SK-N-DZ (cell line): ENCODE measurements at regions not wholly inside any gene's neighbourhood (a gene's known extent, or its start where the extent isn't known, plus 50 kb on each side); places are given as distances from the start of the nearest gene placed in this dataset.
A peak's percentile ranks its signal among the peaks of the same experiment; 100 is the strongest.

Experiments used
- DNase-seq: peaks from one replicate; pipeline ENCODE4 v3.0.0-alpha.2; 2015; ENCODE audit warnings: low spot score

DNA sequence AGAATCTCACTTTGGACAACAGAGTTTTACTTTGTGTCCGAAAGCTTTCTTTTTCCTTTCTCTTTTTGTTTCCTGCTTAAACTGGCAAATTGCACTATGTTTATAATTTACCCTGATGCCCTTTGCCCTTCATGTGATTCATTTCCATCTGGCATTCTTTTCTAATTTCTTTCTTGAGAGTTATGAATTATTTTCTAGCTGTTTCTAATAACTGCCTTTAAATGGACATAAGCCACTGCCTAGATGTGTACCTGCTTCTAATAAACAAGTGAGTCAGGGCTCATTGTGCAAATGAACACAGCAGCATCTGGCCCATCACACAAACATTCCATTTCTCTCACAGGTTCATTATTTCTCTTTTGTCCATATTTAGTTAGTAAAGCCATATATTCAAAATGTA is 242.3 kb upstream of the GPRIN3 start:
- DNase-seq: no peak

DNA sequence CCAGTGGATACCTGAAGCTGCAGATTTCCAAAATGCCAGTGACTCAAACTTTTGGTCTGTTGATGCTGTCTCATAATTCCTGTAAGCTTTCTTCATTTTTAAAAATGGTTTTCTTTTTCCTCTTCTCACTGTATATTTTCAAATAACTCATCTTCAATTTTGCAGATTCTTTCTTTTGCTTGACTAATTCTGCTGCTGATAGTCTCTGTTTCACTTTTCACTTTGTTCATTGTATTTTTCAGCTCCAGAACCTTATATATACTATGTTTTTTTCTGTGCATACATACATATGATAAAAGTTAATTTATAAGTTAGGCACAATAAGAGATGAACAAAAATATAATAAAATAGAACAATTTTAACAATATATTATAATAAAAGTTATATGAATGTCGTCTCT is 237.7 kb upstream of the GPRIN3 start:
- DNase-seq: no peak

DNA sequence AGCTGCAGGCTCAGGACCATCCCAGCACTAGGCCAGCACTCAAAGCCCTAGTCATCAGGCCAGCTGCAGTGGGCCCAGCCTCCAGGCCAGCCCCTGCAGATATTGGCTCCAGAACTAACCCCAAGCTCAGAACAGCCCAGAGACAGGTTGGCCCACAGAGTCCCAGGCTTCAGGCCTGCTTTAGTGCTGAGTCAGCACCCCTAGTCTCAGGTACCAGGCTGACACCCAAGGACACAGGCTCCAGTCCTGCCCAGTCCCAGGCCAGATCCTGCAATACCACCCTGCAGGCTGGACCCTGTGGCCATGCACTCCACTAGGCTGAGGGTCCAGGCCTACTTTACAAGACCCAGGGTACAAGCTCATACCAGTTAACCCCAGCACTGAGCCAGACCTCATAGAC is 234.4 kb upstream of the GPRIN3 start:
- DNase-seq: no peak

DNA sequence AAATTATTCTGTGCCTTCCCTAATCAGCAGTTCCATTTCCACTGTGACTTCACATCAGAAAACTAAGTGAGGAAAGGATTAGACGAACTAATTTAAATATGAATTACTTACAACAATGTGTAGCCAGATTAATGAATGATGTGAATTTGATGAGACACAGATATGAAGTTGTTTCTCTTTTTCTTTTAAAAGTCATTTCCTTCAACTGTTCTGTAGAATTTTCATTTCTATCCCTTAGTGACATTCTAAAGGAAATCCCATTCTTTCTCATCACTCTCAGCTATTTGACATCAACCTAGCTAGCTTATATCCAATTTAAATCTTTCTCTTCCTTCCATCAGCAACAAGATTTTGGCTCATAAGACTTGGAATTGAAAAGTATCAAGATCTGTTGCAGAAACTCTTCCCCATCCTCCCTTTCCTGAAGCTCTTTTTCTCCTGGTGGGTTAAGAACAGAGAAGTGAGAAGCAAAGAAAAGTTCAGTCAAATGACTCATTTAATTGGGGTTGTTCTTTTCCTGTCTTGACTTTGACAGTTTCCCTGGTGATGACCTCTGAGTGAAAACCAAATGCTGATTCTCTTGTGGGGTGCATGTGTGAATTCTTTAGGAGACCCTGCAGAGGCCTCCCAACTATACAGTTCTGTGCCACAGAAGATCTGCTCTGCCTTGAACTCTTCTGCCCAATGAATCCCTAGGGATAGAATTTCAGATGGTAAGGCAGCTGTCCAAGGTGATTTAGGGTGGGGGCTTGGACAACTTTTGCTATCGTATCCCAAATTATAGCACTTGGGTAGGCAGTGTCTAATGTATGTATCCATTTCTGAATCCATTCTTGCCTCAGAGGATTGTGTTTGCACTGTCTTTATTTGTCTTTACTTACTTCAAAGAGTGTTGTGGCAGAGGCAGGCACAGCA is 232.5 kb upstream of the GPRIN3 start:
- DNase-seq: no peak

DNA sequence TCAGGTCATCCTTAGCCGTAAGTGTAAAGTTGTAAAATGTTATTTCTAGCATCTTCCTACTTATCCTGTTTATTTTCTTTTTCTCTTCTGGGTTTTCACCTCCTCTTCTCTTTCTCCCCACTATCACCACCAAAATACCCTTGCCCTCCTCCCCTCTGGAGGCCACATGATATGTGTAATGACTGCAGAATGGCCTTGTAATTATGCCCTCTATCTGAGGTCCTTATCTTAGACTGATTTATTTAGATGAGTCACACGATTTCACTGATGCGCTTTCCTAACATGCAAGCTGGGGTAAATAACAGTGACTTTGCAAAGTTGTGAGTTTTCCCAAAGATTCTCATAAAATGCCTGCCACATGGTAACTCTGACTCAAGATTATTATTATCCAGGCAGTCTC is 231.8 kb upstream of the GPRIN3 start:
- DNase-seq: no peak

DNA sequence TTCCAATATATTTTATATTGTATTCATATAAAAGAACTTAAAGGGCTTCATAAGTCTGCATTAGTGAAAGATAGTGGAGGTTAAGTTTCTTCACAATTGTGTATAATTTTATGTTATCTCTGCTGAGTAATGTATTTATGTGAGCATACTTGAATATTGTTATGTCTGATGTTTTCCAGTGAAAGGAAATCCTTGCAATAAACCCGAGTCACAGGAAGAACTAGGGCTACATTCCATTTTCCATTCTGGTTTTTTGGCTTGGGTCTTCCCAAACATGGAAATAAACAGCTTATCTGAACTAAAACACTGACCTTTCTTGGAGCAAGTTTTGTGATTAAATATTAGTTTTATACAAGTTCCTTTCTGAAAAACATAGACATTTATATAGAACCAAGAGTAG is 231.3 kb upstream of the GPRIN3 start:
- no peak for DNase-seq

DNA sequence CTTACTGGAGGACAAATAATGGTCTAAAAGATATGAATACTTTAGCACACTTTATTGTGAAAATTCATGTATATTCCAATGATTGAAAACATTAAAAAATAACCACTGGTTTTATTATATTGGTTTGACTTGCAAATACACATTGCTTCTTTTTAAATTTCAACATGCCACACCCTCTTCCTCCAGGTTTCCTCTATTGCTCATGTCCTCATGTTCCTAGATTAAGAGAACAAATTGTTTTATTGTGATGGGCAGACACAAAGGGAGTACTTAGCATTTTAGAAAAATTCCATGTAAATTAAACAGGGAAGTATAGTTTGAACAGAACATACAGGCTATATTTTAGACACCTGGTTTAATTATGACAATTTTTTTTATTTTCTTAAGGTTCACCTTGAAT is 230.6 kb upstream of the GPRIN3 start:
- no peak for DNase-seq

DNA sequence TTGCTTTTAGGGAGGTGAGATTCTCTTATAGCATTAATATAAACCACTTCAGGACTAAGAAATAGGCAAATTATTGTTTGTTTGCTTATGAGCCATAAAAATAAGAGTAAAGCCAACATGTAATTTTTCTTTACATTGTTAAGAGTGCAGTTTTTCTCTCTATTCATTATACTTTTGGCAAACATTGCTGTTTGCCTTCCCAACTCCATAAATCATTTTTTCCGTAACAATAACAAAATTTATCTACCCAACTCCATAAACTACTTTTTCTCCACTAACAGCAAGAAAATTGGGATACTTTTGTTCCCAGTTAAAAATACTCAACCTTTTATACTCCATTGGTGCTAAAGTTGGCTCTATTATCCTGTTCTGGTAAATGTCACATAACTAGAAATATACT is 229.7 kb upstream of the GPRIN3 start:
- DNase-seq: no peak

DNA sequence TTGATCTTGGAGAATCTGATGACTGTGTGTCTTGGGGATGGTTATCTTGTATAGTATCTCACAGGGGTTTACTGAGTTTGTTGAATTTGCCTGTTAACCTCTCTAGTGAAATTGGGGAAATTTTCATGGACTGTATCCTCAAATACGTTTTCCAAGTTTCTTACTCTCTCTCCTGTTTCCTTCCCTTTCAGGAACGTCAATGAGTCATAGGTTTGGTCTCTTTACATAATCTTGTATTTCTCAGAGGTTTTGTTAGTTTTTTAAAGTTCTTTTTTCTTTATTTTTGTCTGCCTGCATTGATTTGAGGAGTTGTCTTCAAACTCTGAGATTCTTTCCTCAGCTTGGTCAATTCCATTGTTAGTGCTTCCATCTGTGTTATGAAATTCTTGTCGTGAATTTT is 227.7 kb upstream of the GPRIN3 start:
- no peak for DNase-seq

DNA sequence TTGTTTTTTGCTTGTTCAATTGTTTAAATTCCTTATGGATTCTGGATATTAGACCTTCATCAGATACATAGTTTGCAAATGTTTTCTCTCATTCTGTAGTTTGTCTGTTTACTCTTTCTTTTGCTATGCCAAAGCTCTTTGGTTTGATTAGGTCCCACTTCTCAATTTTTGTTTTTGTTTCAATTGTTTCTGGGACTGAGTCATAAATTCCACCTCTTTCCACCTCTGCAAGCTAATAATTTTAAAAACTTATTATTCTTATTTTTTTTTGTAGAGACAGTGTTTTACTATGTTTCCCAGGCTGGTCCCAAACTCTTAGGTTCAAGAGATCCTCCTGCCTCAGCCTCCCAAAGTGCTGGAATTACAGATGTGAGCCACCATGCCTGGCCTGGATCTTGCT is 226.8 kb upstream of the GPRIN3 start:
- no peak for DNase-seq

DNA sequence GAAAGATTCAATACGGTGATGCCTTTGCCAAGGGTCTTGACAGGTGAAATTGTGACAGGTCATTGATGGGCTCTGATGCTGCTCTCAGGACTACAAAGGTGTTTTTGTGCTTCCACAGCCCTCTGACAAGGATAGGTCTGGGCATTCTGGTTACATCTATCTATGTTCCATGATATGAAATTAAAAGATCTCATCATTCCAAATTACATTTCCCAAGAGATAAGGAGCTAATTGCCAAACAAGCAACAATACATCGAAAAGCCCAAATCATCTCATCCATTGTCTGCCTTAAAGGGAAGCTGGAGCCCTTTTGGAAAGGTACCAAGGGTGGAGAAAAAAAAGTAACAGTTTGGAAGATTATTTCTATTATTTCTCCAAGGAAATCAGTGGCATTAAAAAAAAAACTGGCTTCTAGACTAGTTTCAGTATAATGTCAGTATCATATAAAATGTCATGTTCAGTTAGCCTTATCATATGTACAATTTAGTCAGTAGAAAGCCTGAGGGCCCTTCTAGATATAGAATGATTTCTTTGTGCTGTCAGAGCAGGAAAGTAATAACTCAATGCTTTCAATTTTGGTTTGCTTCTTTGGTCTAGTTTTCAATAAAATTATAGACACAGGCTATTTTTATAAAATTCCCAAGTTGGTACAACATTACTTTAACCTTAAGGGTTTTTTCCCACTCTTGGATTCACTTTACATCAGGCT is 224.5 kb upstream of the GPRIN3 start:
- DNase-seq: peak; percentile 39

DNA sequence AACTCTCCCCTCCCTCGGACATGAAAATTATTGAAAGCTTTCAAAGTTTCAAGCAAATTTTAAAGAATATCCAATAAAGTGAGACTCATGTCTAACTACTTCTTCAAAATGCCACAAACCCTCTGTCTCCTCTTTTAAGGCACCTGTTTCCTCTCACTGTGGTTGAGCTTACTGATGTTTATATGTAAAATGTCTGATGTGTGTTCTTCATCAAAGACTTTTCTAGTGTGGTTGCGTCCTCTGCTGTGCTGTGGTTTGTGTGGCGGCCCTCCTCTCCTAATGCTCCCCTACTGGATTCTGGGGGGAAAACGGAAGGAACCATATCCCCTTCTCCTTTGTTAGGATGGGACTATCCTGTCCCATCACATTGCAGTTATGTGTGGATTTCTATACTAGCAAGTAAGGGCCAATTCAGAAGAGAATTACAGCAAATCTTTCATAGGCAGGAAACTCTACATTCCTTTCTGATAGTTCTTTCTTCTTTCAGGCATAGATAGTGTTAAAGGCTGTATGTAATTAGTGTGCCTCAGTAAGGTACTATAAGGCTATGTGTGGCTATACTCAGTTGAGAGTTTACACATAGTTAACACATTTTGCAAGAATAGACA is 221.0 kb upstream of the GPRIN3 start:
- no peak for DNase-seq

DNA sequence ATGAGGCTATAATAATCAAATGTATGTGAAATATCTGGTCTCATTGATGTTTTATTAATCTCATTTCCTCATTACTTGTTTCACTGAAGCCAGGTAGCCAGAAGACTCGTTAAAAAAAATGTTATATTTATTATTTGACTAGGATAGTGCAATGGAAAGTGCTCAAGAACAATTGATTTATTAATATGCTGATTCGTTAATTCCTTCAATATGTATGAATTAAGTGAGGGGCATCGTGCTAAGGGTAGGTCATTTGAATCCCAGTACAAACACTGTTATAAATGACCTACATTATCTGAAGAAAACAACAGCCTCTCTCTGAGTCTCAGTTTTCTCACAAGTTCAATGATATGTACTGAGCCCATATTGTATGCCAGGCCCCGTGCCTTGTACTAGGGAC is 214.2 kb upstream of the GPRIN3 start:
- no peak for DNase-seq

DNA sequence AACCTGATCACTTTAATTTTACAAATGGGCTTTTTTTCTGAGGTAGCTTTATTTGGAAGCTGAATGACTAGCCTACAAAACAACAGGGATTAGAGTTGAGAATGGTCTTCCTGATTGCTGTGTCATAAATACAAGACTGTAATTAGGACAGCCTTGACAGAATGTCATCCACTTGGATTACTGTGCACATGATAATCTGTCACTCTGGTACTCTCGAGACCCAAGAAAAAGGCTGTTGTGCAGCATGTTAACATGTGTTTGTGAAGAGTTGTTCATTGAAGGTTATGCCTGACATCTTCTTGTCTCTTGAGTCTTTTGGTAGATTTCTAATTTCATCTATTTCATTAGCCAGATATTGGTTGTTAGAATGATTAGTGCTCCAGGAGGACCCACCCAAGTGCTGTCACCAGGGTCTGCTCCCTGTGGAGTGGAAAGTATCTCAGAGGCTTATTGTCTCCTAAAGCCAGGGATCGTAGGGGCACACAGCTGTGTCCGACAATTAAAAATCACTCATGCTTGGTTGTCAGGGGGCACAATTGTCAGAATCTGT is 212.2 kb upstream of the GPRIN3 start:
- no peak for DNase-seq

DNA sequence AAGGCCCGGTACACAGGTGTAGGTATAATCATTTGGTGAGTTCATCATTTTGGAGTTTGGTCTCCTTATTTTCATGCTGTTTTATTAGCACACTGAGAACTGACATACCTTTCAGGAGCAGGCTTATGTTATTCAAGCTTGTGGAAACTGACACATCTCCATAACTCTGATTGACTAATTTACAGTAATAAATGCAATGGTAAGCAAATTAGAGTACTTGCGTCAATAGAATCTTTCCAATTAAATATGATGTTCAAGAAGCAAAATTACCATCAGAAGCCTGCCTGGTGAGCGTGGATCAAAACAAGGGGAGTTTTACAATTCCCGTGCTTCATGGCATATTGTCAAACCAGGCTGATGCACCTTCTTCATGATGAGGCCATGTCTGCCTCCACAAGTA is 210.7 kb upstream of the GPRIN3 start:
- DNase-seq: no peak

DNA sequence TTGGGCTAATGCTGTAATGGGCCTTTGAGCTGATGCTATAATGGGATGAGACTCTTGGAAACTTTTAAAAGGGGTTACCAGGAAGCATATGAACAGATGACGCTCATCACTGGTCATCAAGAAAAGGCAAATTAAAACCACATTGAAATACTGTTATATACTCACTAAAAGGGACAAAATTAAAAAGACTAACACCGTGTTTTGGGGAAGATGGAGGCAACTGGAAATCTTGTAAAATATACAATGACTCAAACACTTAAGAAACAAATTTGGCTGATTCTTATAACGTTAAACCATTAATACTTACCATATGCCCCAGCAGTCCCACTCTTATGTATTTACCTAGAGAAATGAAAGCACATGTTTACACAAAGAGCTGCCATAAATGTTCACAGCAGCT is 207.2 kb upstream of the GPRIN3 start:
- no peak for DNase-seq

DNA sequence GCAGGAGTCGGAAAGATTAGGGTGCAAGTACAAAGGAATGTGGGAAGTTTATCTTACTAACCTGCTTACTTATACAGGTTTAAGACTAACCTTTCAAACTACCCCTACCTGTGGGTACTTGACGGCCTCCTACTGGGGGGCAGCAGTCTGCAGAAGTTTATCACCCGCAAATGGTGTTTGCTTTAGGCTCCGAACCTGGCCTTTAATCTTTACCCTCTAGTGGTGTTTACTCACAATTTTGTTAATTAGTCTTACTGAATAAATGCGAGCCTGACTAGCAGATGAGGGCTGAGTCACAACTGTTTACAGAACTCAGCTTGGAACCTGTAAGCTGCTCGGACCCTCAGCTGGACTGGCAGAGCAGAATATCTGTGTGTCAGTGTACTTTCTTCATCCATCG is 204.2 kb upstream of the GPRIN3 start:
- DNase-seq: no peak

DNA sequence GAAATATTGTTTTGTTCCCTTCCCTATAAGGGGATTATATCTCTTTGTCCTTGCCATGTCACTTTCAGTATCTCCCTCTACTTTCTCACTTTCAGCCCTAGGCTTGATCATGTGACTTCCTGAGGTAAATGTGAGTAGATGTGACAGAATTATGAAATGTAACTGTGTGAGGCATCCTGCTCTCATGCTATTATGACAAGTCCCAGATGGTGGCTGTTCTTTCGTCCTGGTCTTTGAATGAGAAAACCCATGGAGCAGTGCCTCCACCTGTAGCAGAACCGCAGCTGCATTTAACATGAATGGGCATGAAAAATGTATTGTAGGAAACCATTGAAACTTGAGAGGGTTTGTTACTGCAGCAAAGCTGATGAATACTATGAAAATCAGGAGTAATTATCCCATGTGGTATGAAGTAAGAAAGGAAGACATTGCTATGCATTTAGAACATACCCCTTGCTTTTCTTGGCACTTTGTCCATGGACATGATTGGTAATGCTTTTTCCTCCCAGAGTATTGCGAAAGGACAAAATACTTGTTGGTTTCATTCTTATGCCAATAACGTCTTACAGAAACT is 202.2 kb upstream of the GPRIN3 start:
- DNase-seq: no peak

DNA sequence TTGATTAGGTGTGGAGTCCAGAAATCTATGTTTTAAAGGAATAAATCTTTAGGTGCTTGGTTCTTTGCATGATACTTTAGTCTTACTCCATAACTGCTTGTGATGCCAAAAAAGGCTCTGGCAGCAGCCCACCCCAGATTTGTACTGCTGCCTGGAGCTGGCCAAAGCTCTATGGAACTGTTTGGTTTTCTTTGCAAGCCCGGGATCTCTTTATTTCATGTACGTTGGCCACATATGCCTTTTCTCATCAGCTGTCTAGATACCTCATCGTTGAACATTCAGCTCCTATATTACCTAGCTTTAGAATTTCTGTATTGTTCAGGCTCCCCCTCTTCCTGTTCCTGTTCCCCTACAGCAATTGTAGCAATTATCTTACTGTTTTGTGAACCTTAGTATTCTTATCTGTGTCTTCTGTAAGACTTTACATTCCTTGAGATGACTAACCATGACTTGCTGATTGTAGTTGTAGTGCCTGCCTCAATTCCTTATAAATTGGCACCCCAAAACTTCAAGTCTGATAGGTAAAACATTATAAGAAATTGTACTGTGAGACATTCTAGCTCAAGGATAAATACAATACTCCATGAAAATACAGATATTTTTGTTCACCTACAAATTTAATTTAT is 199.4 kb upstream of the GPRIN3 start:
- DNase-seq: no peak

DNA sequence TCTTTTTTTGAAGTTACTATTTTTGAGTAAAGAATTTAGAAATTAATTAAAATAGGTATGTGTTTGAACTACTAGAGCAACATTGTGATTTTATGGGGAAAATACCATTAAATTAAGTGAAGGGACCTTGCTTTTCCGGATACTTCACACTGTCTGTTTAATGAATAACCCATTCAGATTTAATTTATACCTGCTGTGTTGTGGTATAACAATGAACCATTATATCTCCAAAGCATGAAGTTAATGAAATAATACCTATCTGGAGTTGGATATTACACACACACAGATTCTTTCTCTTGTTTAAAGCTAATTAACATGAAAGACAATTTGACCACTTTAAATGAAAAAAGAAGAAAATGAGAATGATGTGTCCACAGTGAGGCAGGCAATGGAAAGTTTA is 195.0 kb upstream of the GPRIN3 start:
- no peak for DNase-seq

DNA sequence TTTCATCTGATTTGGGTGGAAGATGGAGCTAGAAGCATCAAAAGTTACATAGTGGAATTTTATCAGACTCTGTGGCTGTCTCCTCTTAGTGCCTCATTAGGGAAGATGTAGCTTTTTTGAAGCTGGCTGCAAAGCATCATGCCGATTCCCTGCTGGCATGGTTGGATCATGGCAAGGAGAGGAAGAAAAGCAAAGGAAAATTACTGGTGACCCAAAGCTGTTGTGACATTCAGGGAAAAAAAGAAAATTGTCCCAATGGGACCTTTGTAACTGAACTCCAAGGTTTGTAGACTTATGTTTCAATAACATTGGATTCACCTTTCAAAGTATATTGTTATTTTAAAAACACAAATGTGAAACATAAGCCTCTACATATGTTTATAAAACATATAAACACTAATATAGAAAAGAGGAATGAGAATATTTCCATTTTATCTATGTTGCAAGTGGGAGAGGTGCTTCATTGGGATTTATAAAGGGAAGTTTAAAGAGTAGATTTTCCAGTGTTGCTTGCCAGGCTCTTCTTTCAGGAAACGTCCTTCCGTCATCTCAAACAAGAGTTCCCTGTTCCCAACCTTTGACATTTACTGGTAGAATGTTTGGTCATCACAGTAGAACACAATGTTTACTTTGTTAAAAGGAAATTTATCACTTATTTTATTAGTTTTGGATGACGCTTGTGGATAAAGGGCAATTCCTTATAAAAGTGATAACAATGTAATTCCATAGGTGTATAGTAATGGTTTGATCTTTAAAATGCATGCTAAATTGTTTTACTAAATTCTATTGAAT is 190.1 kb upstream of the GPRIN3 start:
- no peak for DNase-seq
